HS-5 (cell line): ENCODE measurements at regions not wholly inside any gene's neighbourhood (a gene's known extent, or its start where the extent isn't known, plus 50 kb on each side); places are given as distances from the start of the nearest gene placed in this dataset.
"Not testable (repeated sequence)": the region's sequence is repeated elsewhere in the genome, so short reads cannot be mapped to it uniquely, and the experiment has no call there.

Experiments
- DNase-seq: peaks from one replicate; pipeline ENCODE4 v3.0.0-alpha.2; 2012; ENCODE audit warnings: low read depth

DNA sequence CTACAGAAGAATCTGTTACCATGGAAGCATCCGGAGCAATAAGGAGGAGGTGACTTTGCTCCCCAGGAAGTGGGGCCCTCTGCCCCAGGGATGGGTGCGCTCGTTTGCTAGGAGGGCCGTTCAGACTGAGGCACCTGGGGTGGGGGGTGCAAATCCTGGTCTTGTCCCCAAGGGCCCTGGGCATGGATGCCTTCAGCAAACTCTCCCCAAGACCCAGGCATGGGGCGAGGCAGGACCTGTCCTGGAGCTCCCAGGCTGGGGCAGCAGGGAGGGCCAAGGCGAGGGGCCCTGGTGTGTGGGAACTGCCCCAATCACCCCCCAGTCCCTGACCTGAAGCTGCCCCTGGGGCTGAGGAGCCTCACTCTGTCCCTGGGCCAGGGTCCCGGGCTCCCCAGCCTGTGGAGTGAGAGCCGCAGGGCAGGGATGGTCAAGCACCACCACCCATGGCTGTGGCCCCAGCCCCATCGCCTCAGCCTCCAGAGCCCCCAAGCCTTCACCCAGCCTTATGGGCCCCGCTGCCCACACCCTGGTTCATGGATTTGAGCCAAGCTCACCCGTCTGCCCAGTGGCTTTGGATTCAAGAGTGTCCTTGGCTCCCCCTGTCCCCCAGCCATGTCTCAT is 240.6 kb upstream of the SGCG start:
- no peak for DNase-seq

DNA sequence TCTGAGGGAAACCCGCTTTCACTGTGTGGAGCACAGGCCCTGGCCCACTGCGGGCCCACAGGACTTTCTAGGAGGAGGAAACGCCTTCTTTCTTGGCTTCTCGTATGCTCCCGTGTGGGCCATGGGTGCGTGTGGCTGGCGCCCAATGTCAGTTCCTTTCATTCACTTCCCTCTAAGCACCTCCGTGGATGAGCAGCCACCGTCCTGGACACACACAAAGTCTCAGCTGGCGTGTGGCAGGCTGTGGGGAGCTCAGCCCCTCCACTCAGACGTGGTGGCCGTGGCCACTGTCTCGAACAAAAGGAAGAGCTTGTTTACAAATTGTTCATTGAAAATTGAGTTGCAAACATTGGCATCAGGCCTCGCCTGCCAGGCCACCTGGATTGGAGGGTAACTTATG is 240.0 kb upstream of the SGCG start:
- DNase-seq: no peak

GRCh38 chr13:22941495-22941894 is 239.3 kb upstream of the SGCG start:
- DNase-seq: not testable (repeated sequence)

DNA sequence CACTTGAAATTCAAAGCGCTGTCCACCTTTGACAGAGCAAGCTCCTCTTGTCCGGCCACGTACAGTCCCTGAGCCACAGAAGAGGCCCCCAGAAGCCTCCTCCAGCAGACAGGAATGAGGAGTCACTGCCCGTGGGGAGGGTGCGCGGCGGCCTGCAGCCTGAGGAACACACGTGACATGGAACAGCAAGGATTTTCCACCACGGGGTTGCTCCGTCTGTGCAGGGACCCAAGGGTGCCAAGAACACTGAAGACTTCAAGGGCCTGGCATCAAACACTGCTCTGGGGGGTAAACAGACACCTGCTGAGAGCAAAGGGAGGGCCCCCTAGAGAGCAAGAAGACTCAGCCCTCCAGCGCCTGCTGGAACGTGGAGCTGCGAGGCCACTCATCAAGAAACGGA is 237.9 kb upstream of the SGCG start:
- DNase-seq: not testable (repeated sequence)

DNA sequence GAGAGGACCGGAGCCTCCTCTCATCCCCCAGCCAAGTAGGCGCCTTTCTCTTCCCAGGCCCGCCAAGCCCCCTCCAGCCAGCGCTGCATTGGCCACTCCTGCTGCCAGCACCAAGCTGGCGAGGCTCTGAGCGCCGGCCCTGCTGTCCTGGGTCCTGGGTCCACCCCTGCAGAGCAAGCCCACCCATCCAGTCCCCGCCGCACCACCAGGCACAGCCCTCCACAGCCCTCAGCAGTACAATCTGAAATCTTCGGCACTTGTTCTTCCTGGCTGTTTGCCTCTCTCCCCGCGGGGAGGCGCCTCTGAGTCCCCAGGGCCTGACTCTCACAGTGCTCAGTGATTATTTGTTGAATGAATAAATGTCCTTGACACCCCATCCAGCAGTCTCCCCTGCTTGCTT is 236.4 kb upstream of the SGCG start:
- DNase-seq: no peak

DNA sequence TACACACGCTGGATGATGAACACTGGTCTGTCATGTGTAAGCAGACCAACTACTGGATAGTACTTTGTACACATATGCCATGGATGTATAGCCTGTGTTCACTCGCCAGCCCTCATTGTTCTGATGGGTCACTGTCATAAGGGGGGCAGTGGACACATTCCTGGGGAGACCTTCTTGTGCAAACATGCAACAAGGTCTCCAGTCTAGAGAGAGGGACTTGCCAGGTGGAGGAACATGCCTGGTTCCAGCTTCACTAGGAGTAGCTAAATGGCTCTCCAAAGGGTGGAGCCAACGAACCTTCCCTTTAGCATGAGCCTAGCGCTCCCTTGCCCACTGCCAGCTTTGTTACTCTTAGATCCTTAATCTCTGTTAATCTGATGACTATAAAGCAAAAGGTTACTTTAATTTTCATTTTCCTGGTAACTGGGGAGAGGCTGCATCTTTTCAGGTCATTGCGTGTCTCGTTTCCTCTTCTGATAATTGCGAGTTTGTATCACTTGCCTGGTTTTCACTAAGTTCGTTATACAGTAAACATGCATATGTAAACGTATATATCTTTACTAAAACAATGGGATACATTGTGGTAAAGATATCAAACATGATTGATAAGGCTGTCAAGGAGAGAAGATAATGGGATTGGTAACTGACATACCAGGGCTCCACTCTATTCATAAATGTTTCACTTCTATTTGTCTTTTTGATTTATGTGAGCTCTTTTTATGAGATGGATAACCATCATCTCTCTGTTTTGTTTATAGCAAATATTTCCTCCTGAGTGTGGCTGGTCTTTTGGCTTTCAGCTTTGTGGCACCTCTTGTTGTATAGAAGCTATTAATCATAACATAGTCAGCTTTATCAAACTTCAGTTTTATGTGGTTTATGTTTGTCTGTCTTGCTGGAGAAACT is 235.2 kb upstream of the SGCG start:
- no peak for DNase-seq

DNA sequence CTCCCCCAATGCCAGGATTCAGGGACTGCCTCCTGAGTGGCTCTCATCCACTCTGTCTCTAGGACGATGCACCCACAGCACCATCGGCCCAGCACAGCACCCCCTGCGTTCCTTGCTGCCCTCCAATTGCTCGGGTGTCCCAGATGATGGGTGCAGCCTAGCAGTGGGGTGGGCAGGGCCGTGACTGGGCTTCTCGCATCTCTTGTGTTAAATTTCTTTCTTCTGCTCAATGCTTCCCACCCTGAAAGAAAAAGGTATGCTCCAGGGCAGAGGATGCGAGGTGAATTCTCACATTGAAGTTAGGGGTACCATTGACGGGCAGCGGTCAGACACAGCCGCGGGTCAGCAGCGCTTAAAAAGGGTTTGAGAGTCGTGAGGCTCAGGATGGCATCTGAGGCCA is 232.4 kb upstream of the SGCG start:
- no peak for DNase-seq

DNA sequence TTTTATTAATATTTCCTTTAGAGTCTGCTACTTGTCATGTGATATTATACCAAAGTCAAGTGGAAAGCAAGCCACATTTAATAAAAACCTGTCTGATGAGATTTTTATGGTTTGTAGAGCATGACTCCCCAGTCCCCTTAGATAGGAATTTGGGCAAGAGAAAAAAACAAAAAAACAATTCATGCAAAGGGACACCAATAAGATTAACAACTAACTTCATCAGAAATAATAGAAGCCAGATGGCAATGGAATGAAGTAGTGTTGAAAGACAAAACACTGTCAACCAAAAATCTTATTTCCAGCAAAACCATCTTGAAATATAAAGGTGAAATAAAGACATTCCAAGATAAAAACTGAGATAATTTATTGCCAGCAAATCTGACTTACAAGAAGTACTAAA is 228.8 kb upstream of the SGCG start:
- DNase-seq: not testable (repeated sequence)

- not testable (repeated sequence) for DNase-seq
These were observed 225.6 kb upstream of the SGCG start for GRCh38 chr13:22955147-22955546.

GRCh38 chr13:22956456-22957115 is 224.2 kb upstream of the SGCG start:
- DNase-seq: not testable (repeated sequence)

DNA sequence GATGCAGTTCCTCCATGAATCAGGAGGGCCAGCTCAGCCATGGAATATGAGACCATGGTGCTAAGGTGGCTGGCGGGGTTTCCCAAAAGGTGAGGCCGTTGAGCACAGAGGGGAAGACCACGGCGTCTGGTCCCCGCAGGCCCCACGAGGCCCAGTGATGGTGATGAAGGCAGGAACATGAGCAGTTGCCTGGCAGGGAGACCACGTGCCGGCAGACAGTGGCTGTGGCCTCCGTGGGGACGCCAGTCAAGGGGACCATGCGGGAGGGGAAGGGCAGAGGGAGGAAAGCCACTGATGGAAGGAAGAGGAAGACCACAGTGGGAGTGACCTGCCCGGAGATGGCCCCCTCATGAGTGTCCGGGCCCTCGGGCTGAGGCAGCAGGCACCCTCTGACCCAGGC is 220.9 kb upstream of the SGCG start:
- not testable (repeated sequence) for DNase-seq

- DNase-seq: no peak
These were observed 220.0 kb upstream of the SGCG start for GRCh38 chr13:22960827-22961226.

- DNase-seq: not testable (repeated sequence)
These were observed 219.4 kb upstream of the SGCG start for GRCh38 chr13:22961342-22961741.

- no peak for DNase-seq
These were observed 218.8 kb upstream of the SGCG start for GRCh38 chr13:22961835-22962537.

- not testable (repeated sequence) for DNase-seq
These were observed 217.3 kb upstream of the SGCG start for GRCh38 chr13:22963384-22964053.

GRCh38 chr13:22964245-22964966 is 216.4 kb upstream of the SGCG start:
- no peak for DNase-seq

DNA sequence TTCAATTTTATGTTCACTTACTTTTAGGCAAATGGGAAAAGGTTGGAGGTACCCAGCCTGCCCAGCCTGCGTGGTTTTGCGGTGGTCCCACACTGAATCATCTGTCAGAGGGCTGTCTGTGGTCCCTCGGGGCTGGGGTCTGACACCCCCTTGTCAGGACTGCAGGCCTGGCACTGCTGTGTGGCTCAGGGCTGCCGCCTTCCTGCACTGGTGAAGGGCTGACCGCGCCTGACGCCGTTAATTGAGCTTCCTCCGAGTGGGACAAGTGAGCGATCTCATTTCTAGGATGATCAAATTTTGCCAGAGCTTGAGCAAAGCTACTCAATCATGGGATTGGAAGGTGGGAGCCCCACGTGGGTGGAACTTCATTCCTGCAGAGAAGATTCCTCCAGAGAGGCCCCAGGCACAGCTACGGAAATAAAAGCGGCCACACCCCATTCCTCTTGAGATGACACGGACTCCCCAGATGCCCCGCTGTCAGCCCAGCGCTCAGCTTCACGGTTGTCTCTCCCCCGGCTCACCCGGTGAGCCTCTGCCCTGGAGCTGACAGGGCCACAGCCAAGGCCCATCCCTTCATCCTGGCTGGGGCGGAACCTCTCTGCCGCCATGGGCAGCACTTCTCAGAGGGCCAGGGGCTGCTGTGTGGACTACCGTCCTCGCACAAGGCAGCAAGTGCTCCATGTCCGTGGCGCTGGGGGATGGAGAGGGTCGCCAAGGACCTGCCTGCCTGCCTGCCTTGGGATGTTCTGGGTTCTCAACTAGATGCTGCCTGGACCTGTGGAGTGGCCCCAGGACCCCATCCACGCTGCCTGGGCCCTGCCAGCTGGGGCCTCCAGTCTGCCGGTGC is 215.5 kb upstream of the SGCG start:
- DNase-seq: not testable (repeated sequence)

DNA sequence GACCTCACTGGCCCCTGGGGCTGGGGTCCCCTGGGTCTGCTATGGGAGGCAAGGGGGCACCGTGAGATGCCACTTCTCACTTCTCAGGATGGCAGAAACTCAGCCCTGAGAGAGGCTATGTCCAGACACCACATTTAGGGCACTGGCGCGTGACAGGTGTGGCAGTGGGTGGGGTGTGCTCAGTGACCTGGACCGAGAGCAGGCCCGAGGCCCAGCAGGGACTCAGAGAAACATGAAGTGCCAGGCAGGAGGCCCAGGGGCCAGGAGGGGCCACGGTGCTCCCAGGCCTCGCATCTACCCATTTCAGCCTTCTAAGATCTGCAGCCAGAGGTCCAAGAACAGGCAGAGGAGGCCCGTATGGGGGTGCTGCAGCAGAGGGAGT is 214.9 kb upstream of the SGCG start:
- DNase-seq: not testable (repeated sequence)

- not testable (repeated sequence) for DNase-seq
These were observed 214.0 kb upstream of the SGCG start for GRCh38 chr13:22966753-22967152.

GRCh38 chr13:22967669-22968068 is 213.1 kb upstream of the SGCG start:
- DNase-seq: no peak
